HUES64 (cell line): ENCODE measurements at regions not wholly inside any gene's neighbourhood (a gene's known extent, or its start where the extent isn't known, plus 50 kb on each side); places are given as distances from the start of the nearest gene placed in this dataset.

ENCODE experiments used
- H3K27ac ChIP-seq: 2 replicates; pipeline ENCODE4 v1.7.0; 2013; ENCODE audit warnings: low read depth, low read length, inconsistent platforms
- H3K27me3 ChIP-seq: 2 replicates; pipeline ENCODE4 v1.6.1; 2013; ENCODE audit warnings: mild to moderate bottlenecking, low read length; ENCODE audit not compliant: insufficient read depth
- H3K36me3 ChIP-seq: 2 replicates; pipeline ENCODE4 v1.6.1; 2013; ENCODE audit warnings: mild to moderate bottlenecking, low read length; ENCODE audit not compliant: insufficient read depth
- H3K4me1 ChIP-seq: 2 replicates; pipeline ENCODE4 v1.6.1; 2013; ENCODE audit warnings: mild to moderate bottlenecking, low read length, moderate library complexity; ENCODE audit not compliant: insufficient read depth
- H3K4me3 ChIP-seq: 2 replicates; pipeline ENCODE4 v1.5.1; 2013; ENCODE audit warnings: mild to moderate bottlenecking, low read length, moderate library complexity
- H3K9ac ChIP-seq: 2 replicates; pipeline ENCODE4 v1.6.1; 2013; ENCODE audit warnings: mild to moderate bottlenecking, low read depth, low read length
- H3K9me3 ChIP-seq: 2 replicates; pipeline ENCODE4 v1.6.1; 2013; ENCODE audit warnings: low read depth, low read length; ENCODE audit not compliant: insufficient read depth
- WGBS: fragments of 150-250, 120-280 bp; methylation state at CpG from one replicate; pipeline ENCODE4 v1.1.7; 2013; ENCODE audit warnings: missing lambda C conversion rate; 5-methylcytosine and 5-hydroxymethylcytosine counted together

- 62% methylated on average over 4 of the region's 5 CpGs for WGBS
These were observed 56.9 kb upstream of the ACVR1C start for GRCh38 chr2:157685572-157685971.

GRCh38 chr2:157684940-157685466, 56.3 kb upstream of the ACVR1C start:
- H3K36me3 ChIP-seq, result no peaks in the 10 kb centered on the region
- peaks cover 99% of the 10 kb centered on the region for H3K27me3 ChIP-seq
- H3K9ac ChIP-seq, result no peak overlapping the region
- no peak overlapping the region for H3K4me3 ChIP-seq
- no peaks in the 10 kb centered on the region for H3K4me1 ChIP-seq
- H3K9me3 ChIP-seq, result no peaks in the 10 kb centered on the region
- 15% methylated on average over 4 of the region's 4 CpGs for WGBS
- H3K27ac ChIP-seq, result no peak overlapping the region

More at GRCh38 chr2:157685572-157685971, 56.9 kb upstream of the ACVR1C start:
- Histone ChIP-seq H3K9ac (no peak overlapping the region), H3K4me3 (no peak overlapping the region), H3K9me3 (no peaks in the 10 kb centered on the region), H3K36me3 (no peaks in the 10 kb centered on the region), H3K27me3 (peaks cover 99% of the 10 kb centered on the region), H3K4me1 (no peaks in the 10 kb centered on the region), H3K27ac (no peak overlapping the region)
